SK-N-SH treated with all-trans-retinoic acid at 6 μM for 48 hours (cell line): ENCODE measurements at regions not wholly inside any gene's neighbourhood (a gene's known extent, or its start where the extent isn't known, plus 50 kb on each side); places are given as distances from the start of the nearest gene placed in this dataset.

ENCODE experiments used
- CSRNP3 ChIP-seq: fragments of 250-450 bp; sonication (Bioruptor Pico); IDR thresholded peaks from 2 replicates; pipeline ENCODE4 v1.5.1; 2021; ENCODE audit warnings: mild to moderate bottlenecking, moderate library complexity
- GLIS3 ChIP-seq: fragments of 250-450 bp; sonication (Bioruptor Pico); IDR thresholded peaks from 2 replicates; pipeline ENCODE4 v1.5.0; 2020; ENCODE audit warnings: mild to moderate bottlenecking, moderate library complexity
- ISL1 ChIP-seq: fragments of 250-450 bp; sonication (Bioruptor Pico); IDR thresholded peaks from 2 replicates; pipeline ENCODE4 v2.1.2; 2022; ENCODE audit warnings: mild to moderate bottlenecking, moderate library complexity
- POU6F1 ChIP-seq: fragments of 250-450 bp; sonication (Bioruptor Pico); IDR thresholded peaks from 2 replicates; pipeline ENCODE4 v1.8.0; 2021; ENCODE audit warnings: low read depth, mild to moderate bottlenecking, moderate library complexity, borderline replicate concordance
- RARB ChIP-seq: fragments of 250-450 bp; sonication (Bioruptor Pico); IDR thresholded peaks from 2 replicates; pipeline ENCODE4 v1.8.0; 2021; ENCODE audit warnings: mild to moderate bottlenecking, moderate library complexity
- TOX ChIP-seq: fragments of 250-450 bp; sonication (Bioruptor Pico); IDR thresholded peaks from 2 replicates; pipeline ENCODE4 v1.8.0; 2021; ENCODE audit warnings: mild to moderate bottlenecking, moderate library complexity, borderline replicate concordance
- TSHZ2 ChIP-seq: fragments of 250-450 bp; sonication (Bioruptor Pico); IDR thresholded peaks from 2 replicates; pipeline ENCODE4 v1.5.0; 2020; ENCODE audit warnings: mild to moderate bottlenecking, moderate library complexity
- ZC3H10 ChIP-seq: fragments of 250-450 bp; sonication (Bioruptor Pico); IDR thresholded peaks from 2 replicates; pipeline ENCODE4 v1.5.1; 2021; ENCODE audit warnings: mild to moderate bottlenecking, moderate library complexity
- ZFP3 ChIP-seq: fragments of 250-450 bp; sonication (Bioruptor Pico); IDR thresholded peaks from 2 replicates; pipeline ENCODE4 v1.5.0; 2020; ENCODE audit warnings: mild to moderate bottlenecking, moderate library complexity
- ZFP30 ChIP-seq: fragments of 450-650 bp; formaldehyde crosslinking; IDR thresholded peaks from 2 replicates; pipeline ENCODE4 v1.5.0; 2022; ENCODE audit warnings: mild to moderate bottlenecking, moderate library complexity
- ZNF70 ChIP-seq: fragments of 450-650 bp; formaldehyde crosslinking; IDR thresholded peaks from 2 replicates; pipeline ENCODE4 v1.5.0; 2020; ENCODE audit warnings: mild to moderate bottlenecking, moderate library complexity
- TF ChIP-seq, protein P1 (sequence below): fragments of 250-450 bp; sonication (Bioruptor Pico); IDR thresholded peaks from 2 replicates; pipeline ENCODE4 v1.8.0; 2020; ENCODE audit warnings: mild to moderate bottlenecking, moderate library complexity, borderline replicate concordance
- TF ChIP-seq, protein P2 (sequence below): fragments of 250-450 bp; sonication (Bioruptor Pico); IDR thresholded peaks from 2 replicates; pipeline ENCODE4 v1.5.1; 2020; ENCODE audit warnings: low read depth, mild to moderate bottlenecking, moderate library complexity

DNA sequence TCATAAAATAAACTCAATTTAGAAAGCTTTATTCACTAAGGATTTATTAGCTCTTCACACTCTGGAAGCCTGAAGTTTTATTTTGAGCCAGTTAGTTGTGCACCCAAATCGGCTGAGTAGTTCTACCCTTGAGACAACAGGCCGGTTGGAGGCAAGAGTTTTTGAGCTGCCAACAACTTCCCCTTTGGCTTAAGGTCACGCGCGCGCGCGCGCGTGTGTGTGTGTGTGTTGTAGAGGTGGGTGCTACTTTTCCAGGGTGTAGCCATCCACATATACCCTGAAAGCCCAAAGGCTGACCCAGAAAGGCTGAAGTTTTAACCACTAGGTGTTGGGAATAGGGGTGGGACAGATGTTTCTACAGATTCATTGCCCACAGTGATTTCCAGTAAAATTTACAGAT, 150.2 kb upstream of the LHCGR start:
- TF ChIP-seq RARB (CRISPR knock-in tag), result no peak
- TF ChIP-seq, protein P1, sequence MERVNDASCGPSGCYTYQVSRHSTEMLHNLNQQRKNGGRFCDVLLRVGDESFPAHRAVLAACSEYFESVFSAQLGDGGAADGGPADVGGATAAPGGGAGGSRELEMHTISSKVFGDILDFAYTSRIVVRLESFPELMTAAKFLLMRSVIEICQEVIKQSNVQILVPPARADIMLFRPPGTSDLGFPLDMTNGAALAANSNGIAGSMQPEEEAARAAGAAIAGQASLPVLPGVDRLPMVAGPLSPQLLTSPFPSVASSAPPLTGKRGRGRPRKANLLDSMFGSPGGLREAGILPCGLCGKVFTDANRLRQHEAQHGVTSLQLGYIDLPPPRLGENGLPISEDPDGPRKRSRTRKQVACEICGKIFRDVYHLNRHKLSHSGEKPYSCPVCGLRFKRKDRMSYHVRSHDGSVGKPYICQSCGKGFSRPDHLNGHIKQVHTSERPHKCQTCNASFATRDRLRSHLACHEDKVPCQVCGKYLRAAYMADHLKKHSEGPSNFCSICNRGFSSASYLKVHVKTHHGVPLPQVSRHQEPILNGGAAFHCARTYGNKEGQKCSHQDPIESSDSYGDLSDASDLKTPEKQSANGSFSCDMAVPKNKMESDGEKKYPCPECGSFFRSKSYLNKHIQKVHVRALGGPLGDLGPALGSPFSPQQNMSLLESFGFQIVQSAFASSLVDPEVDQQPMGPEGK (CRISPR knock-in tag), result no peak
- TF ChIP-seq, protein P2, sequence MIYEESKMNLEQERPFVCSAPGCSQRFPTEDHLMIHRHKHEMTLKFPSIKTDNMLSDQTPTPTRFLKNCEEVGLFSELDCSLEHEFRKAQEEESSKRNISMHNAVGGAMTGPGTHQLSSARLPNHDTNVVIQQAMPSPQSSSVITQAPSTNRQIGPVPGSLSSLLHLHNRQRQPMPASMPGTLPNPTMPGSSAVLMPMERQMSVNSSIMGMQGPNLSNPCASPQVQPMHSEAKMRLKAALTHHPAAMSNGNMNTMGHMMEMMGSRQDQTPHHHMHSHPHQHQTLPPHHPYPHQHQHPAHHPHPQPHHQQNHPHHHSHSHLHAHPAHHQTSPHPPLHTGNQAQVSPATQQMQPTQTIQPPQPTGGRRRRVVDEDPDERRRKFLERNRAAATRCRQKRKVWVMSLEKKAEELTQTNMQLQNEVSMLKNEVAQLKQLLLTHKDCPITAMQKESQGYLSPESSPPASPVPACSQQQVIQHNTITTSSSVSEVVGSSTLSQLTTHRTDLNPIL (CRISPR knock-in tag), result no peak
- TF ChIP-seq TSHZ2 (CRISPR knock-in tag), result no peak
- TF ChIP-seq TOX (CRISPR knock-in tag), result no peak
- TF ChIP-seq POU6F1, result no peak
- TF ChIP-seq GLIS3 (CRISPR knock-in tag), result no peak
- no peak for TF ChIP-seq ZNF70 (CRISPR knock-in tag)
- no peak for TF ChIP-seq ZFP30 (CRISPR knock-in tag)
- TF ChIP-seq CSRNP3 (CRISPR knock-in tag), result no peak
- TF ChIP-seq ZC3H10, result no peak
- TF ChIP-seq ZFP3 (CRISPR knock-in tag), result no peak
- TF ChIP-seq ISL1 (CRISPR knock-in tag), result no peak
